Prostate gland (tissue), 2 donors: ENCODE measurements at regions not wholly inside any gene's neighbourhood (a gene's known extent, or its start where the extent isn't known, plus 50 kb on each side); places are given as distances from the start of the nearest gene placed in this dataset.

Experiments
- POLR2AphosphoS5 ChIP-seq: sonication (generic); formaldehyde crosslinking; IDR thresholded peaks from one replicate; pipeline ENCODE4 v1.6.1; 2017; ENCODE audit warnings: antibody characterized with exemption
- TF ChIP-seq, protein P1 (sequence below), 4 experiments: fragments of 200-600 bp in 2 of 4; fragments of 450-650 bp in 2 of 4; sonication (generic) in 2 of 4; IDR thresholded peaks; 1 replicate in 3 of 4; 2 replicates in 1 of 4; pipeline ENCODE4 v1.5.1; 2016 to 2019; ENCODE audit warnings: antibody characterized with exemption in 4 of 4, mild to moderate bottlenecking in 2 of 4, moderate library complexity in 2 of 4

- TF ChIP-seq, protein P1, sequence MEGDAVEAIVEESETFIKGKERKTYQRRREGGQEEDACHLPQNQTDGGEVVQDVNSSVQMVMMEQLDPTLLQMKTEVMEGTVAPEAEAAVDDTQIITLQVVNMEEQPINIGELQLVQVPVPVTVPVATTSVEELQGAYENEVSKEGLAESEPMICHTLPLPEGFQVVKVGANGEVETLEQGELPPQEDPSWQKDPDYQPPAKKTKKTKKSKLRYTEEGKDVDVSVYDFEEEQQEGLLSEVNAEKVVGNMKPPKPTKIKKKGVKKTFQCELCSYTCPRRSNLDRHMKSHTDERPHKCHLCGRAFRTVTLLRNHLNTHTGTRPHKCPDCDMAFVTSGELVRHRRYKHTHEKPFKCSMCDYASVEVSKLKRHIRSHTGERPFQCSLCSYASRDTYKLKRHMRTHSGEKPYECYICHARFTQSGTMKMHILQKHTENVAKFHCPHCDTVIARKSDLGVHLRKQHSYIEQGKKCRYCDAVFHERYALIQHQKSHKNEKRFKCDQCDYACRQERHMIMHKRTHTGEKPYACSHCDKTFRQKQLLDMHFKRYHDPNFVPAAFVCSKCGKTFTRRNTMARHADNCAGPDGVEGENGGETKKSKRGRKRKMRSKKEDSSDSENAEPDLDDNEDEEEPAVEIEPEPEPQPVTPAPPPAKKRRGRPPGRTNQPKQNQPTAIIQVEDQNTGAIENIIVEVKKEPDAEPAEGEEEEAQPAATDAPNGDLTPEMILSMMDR (IDR thresholded peaks at IDR 0.05), result no peak
- TF ChIP-seq POLR2AphosphoS5, result no peak
Observed at GRCh38 chr18:1658908-1659566, 754.4 kb downstream of the ADCYAP1 start.
